ENCODE measurements at regions not wholly inside any gene's neighbourhood (a gene's known extent, or its start where the extent isn't known, plus 50 kb on each side); places are given as distances from the start of the nearest gene placed in this dataset.

DNA sequence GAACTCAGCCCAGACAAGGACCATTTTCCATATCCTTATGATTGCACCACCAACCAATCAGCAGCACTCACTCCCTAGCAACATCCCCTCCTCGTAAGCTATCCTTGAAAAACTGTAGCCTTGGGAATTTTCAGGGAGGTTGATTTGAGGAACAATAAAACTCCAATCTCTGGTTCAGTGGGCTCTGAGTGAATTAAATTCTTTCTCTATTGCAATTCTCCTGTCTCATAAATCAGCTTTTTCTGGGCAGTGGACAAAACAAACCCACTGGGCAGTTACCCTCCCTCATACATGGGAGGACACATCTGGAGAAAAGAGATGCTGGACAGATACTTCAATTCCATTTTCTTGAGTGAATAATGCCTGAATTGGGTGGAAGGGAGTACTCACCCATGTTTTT is 115.4 kb upstream of the STXBP5 start:
- no peak overlapping the region for H3K4me3 ChIP-seq (ENCODE audit: low read depth, low read length)
- no peak for TF ChIP-seq CTCF (IDR thresholded peaks at IDR 0.05; ENCODE audit: insufficient read depth, low read length, missing control alignments)
- ChIA-PET POLR2A (no interaction called here), CTCF (no interaction called here)
- no peak for DNase-seq (ENCODE audit: low read depth, low spot score)

DNA sequence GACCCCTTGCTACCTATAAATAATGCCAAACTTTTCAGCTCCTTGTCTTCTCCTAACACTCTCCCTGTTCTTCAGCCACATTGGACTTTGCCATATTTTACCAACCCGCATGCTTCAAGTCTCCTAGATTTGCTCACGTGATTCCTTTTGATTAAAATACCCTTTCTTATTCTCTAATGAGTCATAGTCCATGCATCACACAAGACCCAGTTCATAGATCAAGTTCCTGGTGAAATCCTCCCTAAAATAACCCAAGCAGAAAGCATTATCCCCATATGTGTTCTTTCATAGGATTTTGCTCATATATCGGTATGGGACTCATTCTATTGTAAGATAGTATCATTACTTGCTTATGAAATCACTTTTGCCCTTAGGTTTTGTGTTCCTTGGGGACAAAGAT is 108.9 kb upstream of the STXBP5 start:
- H3K4me3 ChIP-seq (ENCODE audit: low read depth, low read length), result no peak overlapping the region
- TF ChIP-seq CTCF (IDR thresholded peaks at IDR 0.05; ENCODE audit: insufficient read depth, low read length, missing control alignments), result no peak
- ChIA-PET CTCF (no interaction called here), POLR2A (no interaction called here)
- no peak for DNase-seq (ENCODE audit: low read depth, low spot score)

DNA sequence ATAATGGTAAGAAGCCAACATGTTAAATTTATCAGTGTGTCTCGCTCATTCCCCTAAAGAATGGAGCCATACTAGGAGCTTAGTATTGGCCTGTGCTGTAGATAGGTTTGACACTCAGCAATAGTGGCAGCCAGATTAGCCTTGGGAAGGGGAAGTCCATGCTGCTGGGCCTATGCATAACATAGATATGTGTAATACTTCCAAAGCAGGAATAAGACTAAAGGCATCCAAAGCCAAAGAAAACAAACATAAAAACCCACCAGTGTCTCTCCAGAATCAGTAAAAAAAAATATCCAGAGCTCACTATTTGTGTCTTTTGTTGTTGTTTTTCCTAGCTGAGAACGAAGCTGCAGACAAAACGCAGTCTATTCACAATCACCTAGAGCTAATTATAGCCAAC is 104.2 kb upstream of the STXBP5 start:
- CTCF ChIA-PET, result no interaction called here
- H3K4me3 ChIP-seq (ENCODE audit: low read depth, low read length), result no peak overlapping the region
- DNase-seq (ENCODE audit: low read depth, low spot score), result peak; percentile 56
- POLR2A ChIA-PET, result no interaction called here
- TF ChIP-seq CTCF (IDR thresholded peaks at IDR 0.05; ENCODE audit: insufficient read depth, low read length, missing control alignments), result no peak

- H3K4me3 ChIP-seq (ENCODE audit: low read depth, low read length), result no peak overlapping the region
- CTCF ChIA-PET, result interaction anchor here (1.0 kb wide), 1 partner anchor 11 kb away, joined by 3 read pairs; no protein-coding TSS in a partner anchor
- POLR2A ChIA-PET, result no interaction called here
- DNase-seq (ENCODE audit: low read depth, low spot score), result no peak
- no peak for TF ChIP-seq CTCF (IDR thresholded peaks at IDR 0.05; ENCODE audit: insufficient read depth, low read length, missing control alignments)
These were observed 101.2 kb upstream of the STXBP5 start for GRCh38 chr6:147103007-147103406.

GRCh38 chr6:147103694-147104093 is 100.5 kb upstream of the STXBP5 start:
- ChIA-PET POLR2A (no interaction called here), CTCF (interaction anchor here (1.0 kb wide), 1 partner anchor 10 kb away, joined by 3 read pairs; no protein-coding TSS in a partner anchor)

DNA sequence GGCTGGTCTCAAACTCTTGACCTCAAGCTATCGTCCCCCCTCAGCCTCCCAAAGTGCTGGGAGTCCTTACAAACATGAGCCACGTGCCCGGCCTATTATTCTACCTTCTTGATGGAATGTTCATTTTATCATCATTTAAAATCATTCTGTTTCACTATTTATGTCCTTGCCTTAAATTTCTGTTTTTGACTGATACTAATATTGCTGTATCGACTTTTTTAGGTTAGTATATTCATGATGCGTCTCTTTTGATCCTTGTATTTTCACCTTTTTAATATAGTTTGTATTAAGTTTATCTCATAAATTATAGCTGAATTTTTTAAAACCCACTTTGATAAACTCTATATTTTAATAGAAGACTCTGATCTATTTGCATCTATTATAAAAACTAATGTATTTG is 98.4 kb upstream of the STXBP5 start:
- no peak for TF ChIP-seq CTCF (IDR thresholded peaks at IDR 0.05; ENCODE audit: insufficient read depth, low read length, missing control alignments)
- ChIA-PET CTCF (interaction anchor here (1.9 kb wide), 1 partner anchor 10 kb away, joined by 4 read pairs; no protein-coding TSS in a partner anchor), POLR2A (no interaction called here)
- no peak for DNase-seq (ENCODE audit: low read depth, low spot score)
- H3K4me3 ChIP-seq (ENCODE audit: low read depth, low read length), result no peak overlapping the region

More at GRCh38 chr6:147103694-147104093, 100.5 kb upstream of the STXBP5 start:
- TF ChIP-seq CTCF (IDR thresholded peaks at IDR 0.05; ENCODE audit: insufficient read depth, low read length, missing control alignments), result no peak
- H3K4me3 ChIP-seq (ENCODE audit: low read depth, low read length), result no peak overlapping the region
- no peak for DNase-seq (ENCODE audit: low read depth, low spot score)

Data from AG04449 (cell line).